Neural cell (in vitro differentiated cells): ENCODE measurements at regions not wholly inside any gene's neighbourhood (a gene's known extent, or its start where the extent isn't known, plus 50 kb on each side); places are given as distances from the start of the nearest gene placed in this dataset.

Experiments used
- H2AFZ ChIP-seq: fragments of 200-600, 300-800 bp; sonication (generic), shearing (Covaris generic); 2 replicates; pipeline ENCODE4 v1.6.0; 2014; ENCODE audit warnings: low read depth, mild to moderate bottlenecking, antibody characterized with exemption, low read length, moderate library complexity
- H3F3A ChIP-seq: fragments of 200-600 bp; shearing (Covaris generic); 2 replicates; pipeline ENCODE4 v1.6.1; 2016; ENCODE audit warnings: mild to moderate bottlenecking, moderate library complexity, mixed read lengths, antibody characterized with exemption, low read length; ENCODE audit not compliant: insufficient read depth, poor library complexity, severe bottlenecking
- H3K27ac ChIP-seq: fragments of 200-600, 300-800 bp; sonication (generic), shearing (Covaris generic); 2 replicates; pipeline ENCODE4 v1.5.1; 2014; ENCODE audit warnings: mild to moderate bottlenecking, low read length, moderate library complexity
- H3K27me3 ChIP-seq: fragments of 300-800, 200-600 bp; sonication (generic), shearing (Covaris generic); 2 replicates; pipeline ENCODE4 v1.6.0; 2014; ENCODE audit warnings: mild to moderate bottlenecking, low read depth, low read length, moderate library complexity; ENCODE audit not compliant: insufficient read depth
- H3K36me3 ChIP-seq: fragments of 300-800, 200-600 bp; sonication (generic), shearing (Covaris generic); 2 replicates; pipeline ENCODE4 v1.5.1; 2014; ENCODE audit warnings: mild to moderate bottlenecking, antibody characterized with exemption, low read length, moderate library complexity; ENCODE audit not compliant: insufficient read depth
- H3K4me2 ChIP-seq: fragments of 300-800, 200-600 bp; sonication (generic), shearing (Covaris generic); 2 replicates; pipeline ENCODE4 v1.6.0; 2014; ENCODE audit warnings: mild to moderate bottlenecking, low read length
- H3K4me3 ChIP-seq: fragments of 300-800, 200-600 bp; sonication (generic), shearing (Covaris generic); 2 replicates; pipeline ENCODE4 v1.5.1; 2014; ENCODE audit warnings: mild to moderate bottlenecking, low read length, moderate library complexity
- H3K79me2 ChIP-seq: fragments of 200-600 bp; shearing (Covaris generic); replicated peaks from 2 replicates; pipeline ENCODE4 v1.6.0; 2014; ENCODE audit warnings: mild to moderate bottlenecking, low read length, moderate library complexity; ENCODE audit not compliant: insufficient read depth
- H3K9ac ChIP-seq: fragments of 300-800, 200-600 bp; sonication (generic), shearing (Covaris generic); 2 replicates; pipeline ENCODE4 v1.6.1; 2016; ENCODE audit warnings: mild to moderate bottlenecking, low read length, mixed read lengths
- H3K9me2 ChIP-seq: fragments of 200-600 bp; shearing (Covaris generic); 2 replicates; pipeline ENCODE4 v1.6.1; 2016; ENCODE audit warnings: mild to moderate bottlenecking, low read length, mixed read lengths; ENCODE audit not compliant: insufficient read depth
- H3K9me3 ChIP-seq: fragments of 200-600, 300-800 bp; sonication (generic), shearing (Covaris generic); 2 replicates; pipeline ENCODE4 v1.6.1; 2016; ENCODE audit warnings: mild to moderate bottlenecking, mixed run types, low read length, moderate library complexity, mixed read lengths
- H4K20me1 ChIP-seq: fragments of 200-600 bp; shearing (Covaris generic); 2 replicates; pipeline ENCODE4 v1.6.1; 2016; ENCODE audit warnings: mild to moderate bottlenecking, mixed run types; ENCODE audit not compliant: insufficient read depth
- CTCF ChIP-seq: fragments of 450-650 bp; IDR thresholded peaks from 2 replicates; pipeline ENCODE4 v1.5.1; 2014; ENCODE audit warnings: antibody characterized with exemption, mild to moderate bottlenecking, moderate library complexity; ENCODE audit not compliant: poor library complexity, severe bottlenecking
- EP300 ChIP-seq: fragments of 450-650 bp; conservative IDR thresholded peaks from 2 replicates; pipeline ENCODE4 v1.6.1; 2014; ENCODE audit warnings: antibody characterized with exemption, mild to moderate bottlenecking, moderate library complexity; ENCODE audit not compliant: poor library complexity, severe bottlenecking
- EZH2 ChIP-seq: fragments of 200-600, 300-800 bp; shearing (Covaris generic), sonication (generic); IDR thresholded peaks from 2 replicates; pipeline ENCODE4 v1.6.1; 2014; ENCODE audit warnings: antibody characterized with exemption, low read length, borderline replicate concordance, mild to moderate bottlenecking; ENCODE audit not compliant: insufficient read depth, poor library complexity, severe bottlenecking
- MXI1 ChIP-seq: fragments of 450-650 bp; conservative IDR thresholded peaks from 2 replicates; pipeline ENCODE4 v1.6.1; 2014; ENCODE audit warnings: antibody characterized with exemption, mild to moderate bottlenecking; ENCODE audit not compliant: poor library complexity, severe bottlenecking
- POLR2AphosphoS5 ChIP-seq: IDR thresholded peaks from 2 replicates; pipeline ENCODE4 v1.6.1; 2012
- RAD21 ChIP-seq: fragments of 450-650 bp; conservative IDR thresholded peaks from 2 replicates; pipeline ENCODE4 v1.6.1; 2014; ENCODE audit warnings: antibody characterized with exemption, mild to moderate bottlenecking, moderate library complexity
- SMC3 ChIP-seq: fragments of 450-650 bp; conservative IDR thresholded peaks from 2 replicates; pipeline ENCODE4 v1.6.1; 2014; ENCODE audit warnings: antibody characterized with exemption, mild to moderate bottlenecking, moderate library complexity; ENCODE audit not compliant: poor library complexity
- TAF1 ChIP-seq: IDR thresholded peaks from 2 replicates; pipeline ENCODE4 v1.6.1; 2012; ENCODE audit warnings: low read depth
- TF ChIP-seq, protein P1 (sequence below): IDR thresholded peaks from 2 replicates; pipeline ENCODE4 v1.6.1; 2012; ENCODE audit warnings: borderline replicate concordance

GRCh38 chr12:92331383-92331782 is 185.7 kb upstream of the BTG1 start:
- Histone ChIP-seq H3K4me2 (no peak overlapping the region), H3F3A (no peaks in the 10 kb centered on the region), H2AFZ (no peak overlapping the region), H3K9me3 (no peaks in the 10 kb centered on the region), H3K9me2 (no peaks in the 10 kb centered on the region), H3K27ac (no peak overlapping the region), H3K79me2 (no peaks in the 10 kb centered on the region), H3K9ac (no peak overlapping the region), H3K4me3 (no peak overlapping the region), H3K36me3 (no peaks in the 10 kb centered on the region), H3K27me3 (no peaks in the 10 kb centered on the region), H4K20me1 (no peaks in the 10 kb centered on the region)
- TF ChIP-seq EZH2: no peak

- Histone ChIP-seq H2AFZ (no peak overlapping the region), H3K36me3 (no peaks in the 10 kb centered on the region), H3K9me2 (no peaks in the 10 kb centered on the region), H4K20me1 (no peaks in the 10 kb centered on the region), H3K9me3 (no peaks in the 10 kb centered on the region), H3K4me2 (no peak overlapping the region), H3K27ac (no peak overlapping the region), H3K27me3 (no peaks in the 10 kb centered on the region), H3K79me2 (no peaks in the 10 kb centered on the region), H3K9ac (no peak overlapping the region), H3K4me3 (no peak overlapping the region), H3F3A (no peaks in the 10 kb centered on the region)
- TF ChIP-seq CTCF (no peak), EP300 (no peak), POLR2AphosphoS5 (no peak), MXI1 (no peak), SMC3 (no peak), TAF1 (no peak), RAD21 (no peak), EZH2 (no peak)
- TF ChIP-seq, protein P1, sequence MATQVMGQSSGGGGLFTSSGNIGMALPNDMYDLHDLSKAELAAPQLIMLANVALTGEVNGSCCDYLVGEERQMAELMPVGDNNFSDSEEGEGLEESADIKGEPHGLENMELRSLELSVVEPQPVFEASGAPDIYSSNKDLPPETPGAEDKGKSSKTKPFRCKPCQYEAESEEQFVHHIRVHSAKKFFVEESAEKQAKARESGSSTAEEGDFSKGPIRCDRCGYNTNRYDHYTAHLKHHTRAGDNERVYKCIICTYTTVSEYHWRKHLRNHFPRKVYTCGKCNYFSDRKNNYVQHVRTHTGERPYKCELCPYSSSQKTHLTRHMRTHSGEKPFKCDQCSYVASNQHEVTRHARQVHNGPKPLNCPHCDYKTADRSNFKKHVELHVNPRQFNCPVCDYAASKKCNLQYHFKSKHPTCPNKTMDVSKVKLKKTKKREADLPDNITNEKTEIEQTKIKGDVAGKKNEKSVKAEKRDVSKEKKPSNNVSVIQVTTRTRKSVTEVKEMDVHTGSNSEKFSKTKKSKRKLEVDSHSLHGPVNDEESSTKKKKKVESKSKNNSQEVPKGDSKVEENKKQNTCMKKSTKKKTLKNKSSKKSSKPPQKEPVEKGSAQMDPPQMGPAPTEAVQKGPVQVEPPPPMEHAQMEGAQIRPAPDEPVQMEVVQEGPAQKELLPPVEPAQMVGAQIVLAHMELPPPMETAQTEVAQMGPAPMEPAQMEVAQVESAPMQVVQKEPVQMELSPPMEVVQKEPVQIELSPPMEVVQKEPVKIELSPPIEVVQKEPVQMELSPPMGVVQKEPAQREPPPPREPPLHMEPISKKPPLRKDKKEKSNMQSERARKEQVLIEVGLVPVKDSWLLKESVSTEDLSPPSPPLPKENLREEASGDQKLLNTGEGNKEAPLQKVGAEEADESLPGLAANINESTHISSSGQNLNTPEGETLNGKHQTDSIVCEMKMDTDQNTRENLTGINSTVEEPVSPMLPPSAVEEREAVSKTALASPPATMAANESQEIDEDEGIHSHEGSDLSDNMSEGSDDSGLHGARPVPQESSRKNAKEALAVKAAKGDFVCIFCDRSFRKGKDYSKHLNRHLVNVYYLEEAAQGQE: no peak
Measured at GRCh38 chr12:92330654-92331053, 185.0 kb upstream of the BTG1 start.

- H3K4me3 ChIP-seq: no peak overlapping the region
- no peaks in the 10 kb centered on the region for H3F3A ChIP-seq
- TF ChIP-seq CTCF (no peak), EP300 (no peak), RAD21 (no peak), SMC3 (no peak), POLR2AphosphoS5 (no peak), TAF1 (no peak), MXI1 (no peak), EZH2 (no peak)
- TF ChIP-seq, protein P1: no peak
- no peak overlapping the region for H3K27ac ChIP-seq
- H3K4me2 ChIP-seq: no peak overlapping the region
- no peaks in the 10 kb centered on the region for H4K20me1 ChIP-seq
- H2AFZ ChIP-seq: no peak overlapping the region
- H3K9me2 ChIP-seq: no peaks in the 10 kb centered on the region
- no peaks in the 10 kb centered on the region for H3K9me3 ChIP-seq
- no peak overlapping the region for H3K9ac ChIP-seq
- no peaks in the 10 kb centered on the region for H3K79me2 ChIP-seq
- no peaks in the 10 kb centered on the region for H3K27me3 ChIP-seq
- no peaks in the 10 kb centered on the region for H3K36me3 ChIP-seq
Measured at GRCh38 chr12:92326877-92327276, 181.2 kb upstream of the BTG1 start.
